Pancreas (tissue), 10 donors: ENCODE measurements at regions not wholly inside any gene's neighbourhood (a gene's known extent, or its start where the extent isn't known, plus 50 kb on each side); places are given as distances from the start of the nearest gene placed in this dataset.

Experiments
- ATAC-seq, 4 donors: fragments of 200-7000 bp; cut with Tn5 transposase; one replicate each; pipeline versions ENCODE4 v1.8.0 to v1.9.1; 2020; ENCODE audit warnings: mild to moderate bottlenecking in 4 of 4, moderate library complexity in 4 of 4
- DNase-seq, 6 donors: peaks; one replicate each; pipeline ENCODE4 v3.0.0-alpha.2; 2020
- FAIRE-seq: peaks from 2 replicates; lab custom pipeline; 2012; peaks lifted over from hg19 to GRCh38; lab: Jason Lieb, UNC
- H3K27ac ChIP-seq, 4 donors: fragments of 200-600 bp; sonication (generic); 1 replicate in 3 of 4; 2 replicates in 1 of 4; pipeline versions ENCODE4 v1.5.0 to v1.8.0; 2020
- H3K27me3 ChIP-seq, 4 donors: fragments of 200-600 bp; one replicate each; pipeline ENCODE4 v1.8.0; 2021
- H3K36me3 ChIP-seq, 3 donors: fragments of 200-600 bp; sonication (generic) in 1 of 3; one replicate each; pipeline versions ENCODE4 v1.5.0 to v1.8.0; 2020 to 2021
- H3K4me1 ChIP-seq, 3 donors: fragments of 200-600 bp; one replicate each; pipeline ENCODE4 v1.8.0; 2021
- H3K4me3 ChIP-seq, 4 donors: fragments of 200-600 bp; sonication (generic) in 2 of 4; one replicate each; pipeline versions ENCODE4 v1.5.0 to v1.8.0; 2020 to 2021
- H3K9me3 ChIP-seq, 4 donors: fragments of 200-600 bp; one replicate each; pipeline ENCODE4 v1.8.0; 2021
- WGBS, 2 donors: extraction: QIAGEN DNeasy Blood & Tissue Kit; methylation state at CpG; one replicate each; pipeline ENCODE4 v1.1.7; 2013; 5-methylcytosine and 5-hydroxymethylcytosine counted together
- intact Hi-C, 3 donors: fragments of 100-400 bp; cut with DNase I; formaldehyde crosslinking; loops; one replicate each; pipeline versions ENCODE4 v1.11.1 to v1.14.2; 2022
- TF ChIP-seq, protein P1 (sequence below), 4 donors: fragments of 200-600 bp; sonication (generic) in 3 of 4; IDR thresholded peaks; one replicate each; pipeline versions ENCODE4 v1.5.0 to v1.8.0; 2021; ENCODE audit warnings: antibody characterized with exemption in 4 of 4
- donor health status: healthy with polysubstance abuse.
- donor health status: DM: no; HTN: no; CAD: no; lungs with moderate emphysema.
- donor health status: DM: no; HTN: no; CAD: no.
- donor health status: control.
- donor health status: control.
- donor health status: Bipolar disorder and iron deficiency.
- donor health status: DM: yes; HTN: yes; CAD: no.
- donor health status: DM: no; HTN: no; CAD: no.
- donor health status: DM: no; HTN: no; CAD: no.
- donor health status: DM: yes; HTN: yes; CAD: no.

DNA sequence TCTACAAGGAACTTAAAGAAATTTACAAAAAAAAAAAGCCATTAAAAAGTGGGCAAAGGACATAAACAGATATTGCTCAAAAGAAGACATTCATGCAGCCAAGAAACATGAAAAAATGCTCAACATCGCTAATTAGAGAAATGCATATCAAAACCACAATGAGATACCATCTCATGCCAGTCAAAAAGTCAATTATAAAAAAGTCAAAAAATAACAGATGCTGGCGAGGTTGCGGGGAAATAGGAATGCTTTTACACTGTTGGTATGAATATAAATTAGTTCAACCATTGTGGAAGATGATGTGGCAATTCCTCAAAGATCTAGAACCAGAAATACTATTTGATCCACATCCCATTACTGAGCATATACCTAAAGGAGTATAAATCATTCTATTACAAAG, 411.9 kb upstream of the MARCKS start:
- H3K27me3 ChIP-seq, result no peaks in the 10 kb centered on the region
- intact Hi-C loops, result no loop called here
- no peak overlapping the region for H3K4me3 ChIP-seq
- H3K9me3 ChIP-seq, result no peaks in the 10 kb centered on the region
- no peak for DNase-seq
- FAIRE-seq, result no peak
- WGBS, 2 donors, result 97 to 98% methylated on average over 3 of the region's 3 CpGs
- TF ChIP-seq, protein P1, sequence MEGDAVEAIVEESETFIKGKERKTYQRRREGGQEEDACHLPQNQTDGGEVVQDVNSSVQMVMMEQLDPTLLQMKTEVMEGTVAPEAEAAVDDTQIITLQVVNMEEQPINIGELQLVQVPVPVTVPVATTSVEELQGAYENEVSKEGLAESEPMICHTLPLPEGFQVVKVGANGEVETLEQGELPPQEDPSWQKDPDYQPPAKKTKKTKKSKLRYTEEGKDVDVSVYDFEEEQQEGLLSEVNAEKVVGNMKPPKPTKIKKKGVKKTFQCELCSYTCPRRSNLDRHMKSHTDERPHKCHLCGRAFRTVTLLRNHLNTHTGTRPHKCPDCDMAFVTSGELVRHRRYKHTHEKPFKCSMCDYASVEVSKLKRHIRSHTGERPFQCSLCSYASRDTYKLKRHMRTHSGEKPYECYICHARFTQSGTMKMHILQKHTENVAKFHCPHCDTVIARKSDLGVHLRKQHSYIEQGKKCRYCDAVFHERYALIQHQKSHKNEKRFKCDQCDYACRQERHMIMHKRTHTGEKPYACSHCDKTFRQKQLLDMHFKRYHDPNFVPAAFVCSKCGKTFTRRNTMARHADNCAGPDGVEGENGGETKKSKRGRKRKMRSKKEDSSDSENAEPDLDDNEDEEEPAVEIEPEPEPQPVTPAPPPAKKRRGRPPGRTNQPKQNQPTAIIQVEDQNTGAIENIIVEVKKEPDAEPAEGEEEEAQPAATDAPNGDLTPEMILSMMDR (IDR thresholded peaks at IDR 0.05), result no peak
- H3K27ac ChIP-seq, result no peak overlapping the region
- no peaks in the 10 kb centered on the region for H3K36me3 ChIP-seq
- no peak for ATAC-seq
- H3K4me1 ChIP-seq, result no peaks in the 10 kb centered on the region

DNA sequence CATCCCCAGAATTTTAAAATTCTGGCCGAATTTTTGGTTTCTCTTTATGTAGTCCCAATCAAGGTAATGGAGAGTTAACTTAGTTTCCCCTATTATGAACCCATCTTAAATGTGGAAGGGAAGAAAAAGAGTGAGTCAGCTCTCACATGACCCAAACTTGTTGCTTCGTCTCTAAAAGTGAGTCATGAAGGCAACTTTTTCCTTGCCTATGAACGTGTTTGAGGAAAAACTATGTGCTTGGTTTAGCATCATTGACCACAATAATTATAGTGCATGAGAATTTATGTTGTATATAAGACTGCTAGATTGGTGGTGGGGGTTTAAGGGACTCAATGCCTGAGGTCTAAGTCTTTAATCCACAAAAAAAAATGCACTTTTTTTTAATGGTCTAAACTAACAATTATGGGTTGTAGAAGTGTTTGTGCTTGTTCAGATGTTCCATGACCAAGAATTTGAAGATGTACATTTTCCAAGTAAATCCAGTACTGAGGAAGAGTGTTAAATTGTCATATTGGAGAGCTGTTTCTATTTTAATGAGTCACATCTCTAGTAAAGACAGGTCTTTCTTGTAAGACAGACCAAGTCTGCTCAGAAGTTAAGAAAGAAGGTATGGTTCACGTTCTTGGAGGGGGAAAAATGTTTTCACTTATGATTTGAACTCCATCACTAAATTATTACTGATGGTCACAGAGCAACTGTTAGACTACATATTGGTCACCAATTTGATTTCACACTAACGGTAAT, 409.9 kb upstream of the MARCKS start:
- intact Hi-C loops, result no loop called here
- Histone ChIP-seq H3K4me1 (no peaks in the 10 kb centered on the region), H3K27me3 (no peaks in the 10 kb centered on the region), H3K27ac (no peak overlapping the region), H3K36me3 (no peaks in the 10 kb centered on the region), H3K9me3 (no peaks in the 10 kb centered on the region), H3K4me3 (no peak overlapping the region)
- no peak for FAIRE-seq
- TF ChIP-seq, protein P1 (IDR thresholded peaks at IDR 0.05), result no peak
- 43 to 68% methylated on average over 5 of the region's 5 CpGs for WGBS, 2 donors
- ATAC-seq, result peak in 1 of 4 donors; percentile 61
- DNase-seq, result no peak

DNA sequence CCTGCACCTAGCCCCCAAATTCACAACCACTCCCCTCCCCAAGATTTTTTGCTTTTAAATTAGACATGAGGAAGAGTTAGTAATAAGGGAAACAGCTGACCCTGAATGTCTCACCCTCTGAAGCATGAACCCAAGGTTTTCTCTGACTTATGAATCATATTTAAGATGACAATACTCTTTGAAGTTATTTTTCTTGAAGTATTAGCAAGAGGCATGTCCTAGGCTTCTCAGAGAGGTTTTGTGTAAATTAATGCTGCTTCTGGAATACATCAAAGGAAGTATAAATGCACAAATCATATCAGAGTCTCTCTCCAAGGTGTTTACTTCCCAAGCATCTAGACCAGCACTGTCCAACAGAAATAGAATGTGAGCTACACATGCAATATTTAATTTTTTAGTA, 408.1 kb upstream of the MARCKS start:
- no peak overlapping the region for H3K4me3 ChIP-seq
- H3K27me3 ChIP-seq, result no peaks in the 10 kb centered on the region
- H3K4me1 ChIP-seq, result no peaks in the 10 kb centered on the region
- DNase-seq (no peak), ATAC-seq (peak in 1 of 4 donors; percentile 36), FAIRE-seq (no peak)
- no peaks in the 10 kb centered on the region for H3K9me3 ChIP-seq
- no peaks in the 10 kb centered on the region for H3K36me3 ChIP-seq
- H3K27ac ChIP-seq, result no peak overlapping the region
- intact Hi-C loops, result no loop called here
- TF ChIP-seq, protein P1 (IDR thresholded peaks at IDR 0.05), result no peak

DNA sequence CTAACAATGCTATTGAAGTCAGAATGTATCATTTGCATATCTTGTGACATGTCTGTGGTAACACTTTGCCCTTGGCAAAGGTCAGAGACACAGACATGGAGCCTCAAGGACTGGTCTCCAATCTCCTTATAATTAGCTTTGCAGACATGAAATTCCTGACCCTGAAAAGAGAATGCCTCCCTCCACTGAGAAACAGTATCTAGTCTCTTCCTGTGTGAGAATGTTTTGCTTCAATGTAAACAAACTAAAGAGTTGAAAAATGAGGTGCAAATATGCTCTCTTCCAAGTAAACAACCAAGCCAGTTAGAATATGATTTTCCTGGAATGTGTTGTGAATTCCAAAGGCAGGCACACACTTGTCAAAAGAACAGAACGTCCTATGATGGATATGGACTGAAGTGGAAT, 407.1 kb upstream of the MARCKS start:
- DNase-seq (no peak), FAIRE-seq (no peak), ATAC-seq (no peak)
- H3K27me3 ChIP-seq, result no peaks in the 10 kb centered on the region
- intact Hi-C loops, result no loop called here
- WGBS, 2 donors, result 19 to 32% methylated on average over 1 of the region's 1 CpG
- TF ChIP-seq, protein P1 (IDR thresholded peaks at IDR 0.05), result no peak
- no peaks in the 10 kb centered on the region for H3K9me3 ChIP-seq
- no peak overlapping the region for H3K27ac ChIP-seq
- no peaks in the 10 kb centered on the region for H3K36me3 ChIP-seq
- no peak overlapping the region for H3K4me3 ChIP-seq
- no peaks in the 10 kb centered on the region for H3K4me1 ChIP-seq

DNA sequence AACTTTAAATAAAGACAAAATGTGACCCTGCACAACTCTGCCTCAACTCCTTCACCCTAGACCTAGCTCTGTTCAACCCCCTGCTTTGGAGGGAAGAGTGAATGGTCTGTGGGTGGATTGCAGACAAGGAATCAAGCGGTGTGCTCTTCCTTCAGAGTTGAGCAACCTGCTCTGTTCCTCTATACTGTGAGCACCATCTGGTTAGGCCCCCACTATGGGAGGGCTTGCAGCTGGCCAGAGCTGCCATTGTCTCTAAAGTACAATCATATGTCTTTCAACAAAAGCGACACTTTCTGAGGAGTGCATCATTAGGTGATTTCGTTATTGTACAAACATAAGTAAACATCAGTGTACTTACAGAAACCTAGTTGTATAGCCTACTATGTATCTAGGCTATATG, 406.1 kb upstream of the MARCKS start:
- WGBS, 2 donors, result 98 to 99% methylated on average over 3 of the region's 3 CpGs
- no peak for FAIRE-seq

More for the DNA sequence above, 406.1 kb upstream of the MARCKS start:
- H3K36me3 ChIP-seq, result no peaks in the 10 kb centered on the region
- TF ChIP-seq, protein P1 (IDR thresholded peaks at IDR 0.05), result no peak
- H3K4me1 ChIP-seq, result no peaks in the 10 kb centered on the region
- no peaks in the 10 kb centered on the region for H3K9me3 ChIP-seq
- no peak overlapping the region for H3K4me3 ChIP-seq
- H3K27me3 ChIP-seq, result no peaks in the 10 kb centered on the region
- ATAC-seq (no peak), DNase-seq (no peak)
- H3K27ac ChIP-seq, result no peak overlapping the region
- intact Hi-C loops, result no loop called here
